Choroid plexus epithelial cell (primary cell): ENCODE measurements at regions not wholly inside any gene's neighbourhood (a gene's known extent, or its start where the extent isn't known, plus 50 kb on each side); places are given as distances from the start of the nearest gene placed in this dataset.
"Not testable (repeated sequence)": the region's sequence is repeated elsewhere in the genome, so short reads cannot be mapped to it uniquely, and the experiment has no call there.

Source experiments
- DNase-seq: peaks from one replicate; pipeline ENCODE4 v3.0.0-alpha.2; 2010; ENCODE audit warnings: low read depth
- H3K4me3 ChIP-seq: 2 replicates; pipeline ENCODE4 v1.5.1; 2011; ENCODE audit warnings: low read depth, mild to moderate bottlenecking, control low read depth, low read length, moderate library complexity
- CTCF ChIP-seq: conservative IDR thresholded peaks from 2 replicates; pipeline ENCODE4 v1.5.1; 2011; ENCODE audit warnings: low read depth, mild to moderate bottlenecking, control low read depth, inconsistent platforms, low read length, moderate library complexity

GRCh38 chr4:94141001-94141400 is 66.7 kb upstream of the SMARCAD1 start:
- no peak for DNase-seq
- TF ChIP-seq CTCF: no peak
- no peak overlapping the region for H3K4me3 ChIP-seq

- H3K4me3 ChIP-seq, DNase-seq: not testable (repeated sequence)
Observed at GRCh38 chr4:94148052-94148451, 59.6 kb upstream of the SMARCAD1 start.

- no peak for DNase-seq
- H3K4me3 ChIP-seq: no peak overlapping the region
- TF ChIP-seq CTCF: no peak
Observed at GRCh38 chr4:94152466-94152865, 55.2 kb upstream of the SMARCAD1 start.

GRCh38 chr4:94155404-94155803 is 52.3 kb upstream of the SMARCAD1 start:
- DNase-seq, H3K4me3 ChIP-seq: not testable (repeated sequence)

- no peak for DNase-seq
- no peak overlapping the region for H3K4me3 ChIP-seq
- TF ChIP-seq CTCF: no peak
Observed at GRCh38 chr4:94156826-94157225, 50.8 kb upstream of the SMARCAD1 start.
